GM12878 (cell line): ENCODE measurements at regions not wholly inside any gene's neighbourhood (a gene's known extent, or its start where the extent isn't known, plus 50 kb on each side); places are given as distances from the start of the nearest gene placed in this dataset.
A peak's percentile ranks its signal among the peaks of the same experiment; 100 is the strongest.

Source experiments
- ATF7 ChIP-seq: fragments of 450-650 bp; IDR thresholded peaks from 2 replicates; pipeline ENCODE4 v1.6.1; 2016; ENCODE audit warnings: low read depth, mild to moderate bottlenecking
- CEBPB ChIP-seq, 2 experiments: fragments of 150-350 bp in 1 of 2; IDR thresholded peaks; 2 replicates each; pipeline ENCODE4 v1.6.1; 2012 to 2014; ENCODE audit warnings: low read depth in 2 of 2, low read length in 2 of 2, borderline replicate concordance in 1 of 2, inconsistent platforms in 1 of 2
- POLR2A ChIP-seq: IDR thresholded peaks from 2 replicates; pipeline ENCODE4 v1.6.1; 2011; ENCODE audit warnings: low read depth, mild to moderate bottlenecking, low read length
- RFX5 ChIP-seq: IDR thresholded peaks from 2 replicates; pipeline ENCODE4 v1.6.1; 2011; ENCODE audit warnings: low read depth, low read length, improper control_type of control experiment
- SP1 ChIP-seq: IDR thresholded peaks from one replicate; pipeline ENCODE4 v1.6.1; 2011; ENCODE audit warnings: low read depth, low read length
- TAF1 ChIP-seq: IDR thresholded peaks from 2 replicates; pipeline ENCODE4 v1.6.1; 2011; ENCODE audit warnings: mild to moderate bottlenecking, low read depth, low read length, borderline replicate concordance
- TF ChIP-seq, protein P1 (sequence below): fragments of 450-650 bp; formaldehyde crosslinking; IDR thresholded peaks from 2 replicates; pipeline ENCODE4 v1.4.0; 2022; ENCODE audit warnings: mild to moderate bottlenecking, moderate library complexity
- TF ChIP-seq, protein P2 (sequence below), 3 experiments: IDR thresholded peaks in 2 of 3; conservative IDR thresholded peaks in 1 of 3; 2 replicates each; pipeline ENCODE4 v1.5.1; 2011; ENCODE audit warnings: low read depth in 3 of 3, low read length in 3 of 3, mild to moderate bottlenecking in 3 of 3, control low read depth in 2 of 3, moderate library complexity in 2 of 3, inconsistent platforms in 1 of 3, mixed read lengths in 1 of 3; ENCODE audit not compliant: control insufficient read depth in 2 of 3, insufficient read depth in 1 of 3; ENCODE audit errors: extremely low read depth in 1 of 3
- TF ChIP-seq, protein P3 (sequence below): fragments of 450-650 bp; IDR thresholded peaks from 2 replicates; pipeline ENCODE4 v1.6.1; 2018; ENCODE audit warnings: mild to moderate bottlenecking, low read depth, moderate library complexity; ENCODE audit not compliant: partially characterized antibody

DNA sequence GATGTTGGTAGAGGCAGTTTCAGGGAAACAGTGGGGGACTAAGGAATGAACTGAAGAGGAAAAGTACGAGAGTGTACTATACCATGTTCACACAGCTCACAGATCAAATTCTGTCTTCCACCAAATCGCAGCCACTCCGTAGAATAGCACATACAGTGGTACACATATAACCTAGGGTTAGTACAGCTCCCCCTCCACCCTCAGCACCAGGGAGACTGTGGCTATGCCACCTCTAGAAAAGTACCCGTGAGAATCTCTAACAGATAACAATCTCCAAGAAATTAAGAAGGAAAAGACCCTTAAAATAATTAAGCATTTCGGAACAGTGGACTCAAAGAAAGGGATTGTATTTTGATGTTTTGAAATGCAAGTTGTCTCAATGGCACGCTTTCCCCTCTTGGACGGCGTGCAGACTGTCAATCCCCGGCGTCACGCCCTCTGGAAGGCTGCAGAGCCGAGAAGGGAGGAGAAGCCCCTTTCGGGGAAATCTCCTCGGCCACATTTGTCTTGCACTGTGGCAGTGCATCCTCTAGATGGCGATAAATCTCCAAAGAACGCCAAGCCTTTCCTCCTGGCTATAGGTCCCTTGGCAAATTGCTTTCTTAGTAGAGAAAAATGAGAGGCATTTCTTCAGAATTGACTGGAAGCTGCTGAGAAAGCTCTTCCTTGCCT, 345.0 kb downstream of the REEP3 start:
- no peak for TF ChIP-seq TAF1
- TF ChIP-seq POLR2A, result no peak
- TF ChIP-seq, protein P1, sequence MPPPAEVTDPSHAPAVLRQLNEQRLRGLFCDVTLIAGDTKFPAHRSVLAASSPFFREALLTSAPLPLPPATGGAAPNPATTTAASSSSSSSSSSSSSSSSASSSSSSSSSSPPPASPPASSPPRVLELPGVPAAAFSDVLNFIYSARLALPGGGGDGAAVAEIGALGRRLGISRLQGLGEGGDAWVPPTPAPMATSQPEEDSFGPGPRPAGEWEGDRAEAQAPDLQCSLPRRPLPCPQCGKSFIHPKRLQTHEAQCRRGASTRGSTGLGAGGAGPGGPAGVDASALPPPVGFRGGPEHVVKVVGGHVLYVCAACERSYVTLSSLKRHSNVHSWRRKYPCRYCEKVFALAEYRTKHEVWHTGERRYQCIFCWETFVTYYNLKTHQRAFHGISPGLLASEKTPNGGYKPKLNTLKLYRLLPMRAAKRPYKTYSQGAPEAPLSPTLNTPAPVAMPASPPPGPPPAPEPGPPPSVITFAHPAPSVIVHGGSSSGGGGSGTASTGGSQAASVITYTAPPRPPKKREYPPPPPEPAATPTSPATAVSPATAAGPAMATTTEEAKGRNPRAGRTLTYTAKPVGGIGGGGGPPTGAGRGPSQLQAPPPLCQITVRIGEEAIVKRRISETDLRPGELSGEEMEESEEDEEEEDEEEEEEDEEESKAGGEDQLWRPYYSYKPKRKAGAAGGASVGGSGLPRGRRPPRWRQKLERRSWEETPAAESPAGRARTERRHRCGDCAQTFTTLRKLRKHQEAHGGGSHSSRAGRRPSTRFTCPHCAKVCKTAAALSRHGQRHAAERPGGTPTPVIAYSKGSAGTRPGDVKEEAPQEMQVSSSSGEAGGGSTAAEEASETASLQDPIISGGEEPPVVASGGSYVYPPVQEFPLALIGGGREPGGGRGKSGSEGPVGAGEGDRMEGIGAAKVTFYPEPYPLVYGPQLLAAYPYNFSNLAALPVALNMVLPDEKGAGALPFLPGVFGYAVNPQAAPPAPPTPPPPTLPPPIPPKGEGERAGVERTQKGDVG, result no peak
- no peak for TF ChIP-seq ATF7
- no peak for TF ChIP-seq CEBPB (IDR thresholded peaks at IDR 0.05; ENCODE audit: borderline replicate concordance in 1 of 2, low read depth in 2 of 2, low read length in 2 of 2)
- TF ChIP-seq, protein P2, sequence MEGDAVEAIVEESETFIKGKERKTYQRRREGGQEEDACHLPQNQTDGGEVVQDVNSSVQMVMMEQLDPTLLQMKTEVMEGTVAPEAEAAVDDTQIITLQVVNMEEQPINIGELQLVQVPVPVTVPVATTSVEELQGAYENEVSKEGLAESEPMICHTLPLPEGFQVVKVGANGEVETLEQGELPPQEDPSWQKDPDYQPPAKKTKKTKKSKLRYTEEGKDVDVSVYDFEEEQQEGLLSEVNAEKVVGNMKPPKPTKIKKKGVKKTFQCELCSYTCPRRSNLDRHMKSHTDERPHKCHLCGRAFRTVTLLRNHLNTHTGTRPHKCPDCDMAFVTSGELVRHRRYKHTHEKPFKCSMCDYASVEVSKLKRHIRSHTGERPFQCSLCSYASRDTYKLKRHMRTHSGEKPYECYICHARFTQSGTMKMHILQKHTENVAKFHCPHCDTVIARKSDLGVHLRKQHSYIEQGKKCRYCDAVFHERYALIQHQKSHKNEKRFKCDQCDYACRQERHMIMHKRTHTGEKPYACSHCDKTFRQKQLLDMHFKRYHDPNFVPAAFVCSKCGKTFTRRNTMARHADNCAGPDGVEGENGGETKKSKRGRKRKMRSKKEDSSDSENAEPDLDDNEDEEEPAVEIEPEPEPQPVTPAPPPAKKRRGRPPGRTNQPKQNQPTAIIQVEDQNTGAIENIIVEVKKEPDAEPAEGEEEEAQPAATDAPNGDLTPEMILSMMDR (IDR thresholded peaks at IDR 0.05 in 2 of 3, conservative IDR thresholded peaks at IDR 0.05 in 1 of 3; ENCODE audit: control insufficient read depth in 2 of 3, extremely low read depth in 1 of 3, insufficient read depth in 1 of 3, low read depth in 3 of 3, low read length in 3 of 3), result peak; percentile 80 to 88 (median 82)
- no peak for TF ChIP-seq SP1
- TF ChIP-seq, protein P3, sequence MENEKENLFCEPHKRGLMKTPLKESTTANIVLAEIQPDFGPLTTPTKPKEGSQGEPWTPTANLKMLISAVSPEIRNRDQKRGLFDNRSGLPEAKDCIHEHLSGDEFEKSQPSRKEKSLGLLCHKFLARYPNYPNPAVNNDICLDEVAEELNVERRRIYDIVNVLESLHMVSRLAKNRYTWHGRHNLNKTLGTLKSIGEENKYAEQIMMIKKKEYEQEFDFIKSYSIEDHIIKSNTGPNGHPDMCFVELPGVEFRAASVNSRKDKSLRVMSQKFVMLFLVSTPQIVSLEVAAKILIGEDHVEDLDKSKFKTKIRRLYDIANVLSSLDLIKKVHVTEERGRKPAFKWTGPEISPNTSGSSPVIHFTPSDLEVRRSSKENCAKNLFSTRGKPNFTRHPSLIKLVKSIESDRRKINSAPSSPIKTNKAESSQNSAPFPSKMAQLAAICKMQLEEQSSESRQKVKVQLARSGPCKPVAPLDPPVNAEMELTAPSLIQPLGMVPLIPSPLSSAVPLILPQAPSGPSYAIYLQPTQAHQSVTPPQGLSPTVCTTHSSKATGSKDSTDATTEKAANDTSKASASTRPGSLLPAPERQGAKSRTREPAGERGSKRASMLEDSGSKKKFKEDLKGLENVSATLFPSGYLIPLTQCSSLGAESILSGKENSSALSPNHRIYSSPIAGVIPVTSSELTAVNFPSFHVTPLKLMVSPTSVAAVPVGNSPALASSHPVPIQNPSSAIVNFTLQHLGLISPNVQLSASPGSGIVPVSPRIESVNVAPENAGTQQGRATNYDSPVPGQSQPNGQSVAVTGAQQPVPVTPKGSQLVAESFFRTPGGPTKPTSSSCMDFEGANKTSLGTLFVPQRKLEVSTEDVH, result no peak
- TF ChIP-seq RFX5, result no peak
